HL-60/S4 (cell line): ENCODE measurements at regions not wholly inside any gene's neighbourhood (a gene's known extent, or its start where the extent isn't known, plus 50 kb on each side); places are given as distances from the start of the nearest gene placed in this dataset.

Experiments
- in situ Hi-C: fragments of 300-500 bp; cut with MboI; formaldehyde crosslinking; loops from 2 replicates; pipeline ENCODE4 v1.14.3; 2022; ENCODE audit warnings: low sequenced_read_pairs

GRCh38 chr13:47087241-47087640, 190.4 kb upstream of the HTR2A start:
- in situ Hi-C loops, result no loop called here

DNA sequence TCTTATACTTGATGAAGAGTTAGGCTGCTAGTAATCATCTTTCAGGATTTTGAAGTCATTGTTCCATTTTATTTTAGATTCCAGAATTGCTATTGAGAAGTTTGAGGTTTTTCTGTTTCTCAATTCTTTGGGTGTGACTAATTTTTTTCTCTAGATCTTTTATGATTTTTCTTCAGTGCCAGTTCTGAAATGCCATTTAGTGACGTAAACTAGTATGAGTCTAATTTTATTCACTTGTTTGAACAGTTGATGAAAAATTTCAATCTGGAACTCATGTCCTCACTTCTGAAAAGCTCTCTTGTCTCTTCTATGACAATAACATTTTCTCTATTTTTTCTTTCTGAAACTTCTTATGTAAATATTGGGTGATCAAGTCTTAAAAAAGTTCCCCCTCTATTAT, 188.5 kb upstream of the HTR2A start:
- in situ Hi-C loops, result no loop called here

DNA sequence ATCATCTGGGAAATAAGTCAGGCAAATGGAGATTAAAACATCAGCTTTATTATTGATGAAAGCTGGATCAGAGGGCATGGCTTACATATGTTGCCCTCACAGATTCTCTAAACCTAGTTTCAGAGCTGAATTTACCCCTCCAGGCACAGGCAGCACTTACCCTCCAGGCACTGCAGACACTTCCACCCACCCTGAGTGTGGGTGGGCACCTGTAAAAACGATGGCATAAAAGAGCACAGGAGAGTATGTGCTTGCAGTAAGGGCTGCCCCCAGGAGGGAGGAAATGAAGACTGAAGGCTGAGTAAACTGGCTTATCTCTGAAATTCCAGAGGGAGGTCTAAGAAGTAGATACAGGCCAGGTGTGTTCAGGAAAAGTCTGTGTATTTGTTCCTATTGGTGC, 185.0 kb upstream of the HTR2A start:
- in situ Hi-C loops, result no loop called here

- in situ Hi-C loops, result no loop called here
These were observed 184.4 kb upstream of the HTR2A start for GRCh38 chr13:47081246-47081645.

DNA sequence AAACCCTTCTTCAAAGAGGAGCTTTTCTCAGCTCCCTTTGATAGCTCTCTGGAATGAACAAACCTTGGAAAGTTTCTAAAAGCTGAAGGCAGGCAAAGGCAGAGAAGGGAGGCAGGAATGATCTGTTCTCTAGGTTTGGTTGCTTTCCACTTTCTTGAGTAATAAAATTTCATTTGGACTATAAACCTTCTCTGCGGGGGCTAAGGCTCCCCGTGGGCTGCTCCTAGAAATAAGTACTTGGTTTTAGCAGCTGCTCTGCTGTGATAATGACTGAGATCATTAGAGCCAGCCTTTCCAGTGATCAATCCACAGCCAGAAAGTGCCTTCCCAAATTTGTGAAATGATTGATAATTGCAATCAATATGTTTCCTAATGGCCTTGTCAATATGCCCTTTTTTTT, 183.8 kb upstream of the HTR2A start:
- in situ Hi-C loops, result no loop called here

- in situ Hi-C loops, result no loop called here
These were observed 179.6 kb upstream of the HTR2A start for GRCh38 chr13:47076500-47076899.

DNA sequence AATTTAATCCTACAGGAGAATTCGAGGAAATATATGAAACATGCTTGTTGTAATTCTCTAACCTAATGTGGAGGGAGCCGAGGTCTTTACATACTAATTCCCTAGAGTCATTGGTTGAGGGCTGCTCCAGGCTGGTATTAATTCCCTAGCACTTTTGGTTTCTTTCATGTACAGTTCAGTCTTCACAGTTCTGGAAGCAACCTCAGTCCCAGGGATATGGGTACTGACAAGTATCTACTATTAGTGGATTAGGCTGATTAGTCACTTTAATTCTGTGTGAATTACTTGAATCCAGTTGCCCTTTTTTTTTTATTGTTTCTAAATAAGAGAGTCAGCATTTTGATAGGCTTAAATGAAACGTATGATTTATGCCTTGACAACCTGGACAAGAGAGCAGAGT, 172.3 kb upstream of the HTR2A start:
- in situ Hi-C loops, result no loop called here

- in situ Hi-C loops, result no loop called here
These were observed 170.5 kb upstream of the HTR2A start for GRCh38 chr13:47067306-47067705.

DNA sequence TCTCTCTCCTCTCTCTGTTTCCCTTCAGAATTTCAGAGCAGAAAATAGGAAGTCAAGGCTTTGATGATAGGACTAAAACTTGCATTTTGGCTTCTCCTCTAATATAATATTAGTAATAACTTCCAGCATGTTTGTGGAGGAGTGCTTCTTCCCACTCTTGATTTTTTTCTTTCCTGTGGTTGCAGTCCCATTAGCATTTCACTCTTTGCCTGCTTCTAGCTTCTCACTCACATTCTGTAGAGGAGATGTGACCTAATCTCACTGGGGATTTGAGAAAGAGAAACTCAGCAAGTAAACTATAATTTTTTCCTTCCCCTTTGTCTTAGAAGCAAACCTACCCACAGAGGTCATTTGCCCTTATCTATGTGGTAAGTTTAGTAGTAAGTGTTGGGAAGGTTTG, 169.4 kb upstream of the HTR2A start:
- in situ Hi-C loops, result no loop called here

- in situ Hi-C loops, result no loop called here
These were observed 167.5 kb upstream of the HTR2A start for GRCh38 chr13:47064381-47064780.

- in situ Hi-C loops, result no loop called here
These were observed 152.6 kb upstream of the HTR2A start for GRCh38 chr13:47049276-47049989.

DNA sequence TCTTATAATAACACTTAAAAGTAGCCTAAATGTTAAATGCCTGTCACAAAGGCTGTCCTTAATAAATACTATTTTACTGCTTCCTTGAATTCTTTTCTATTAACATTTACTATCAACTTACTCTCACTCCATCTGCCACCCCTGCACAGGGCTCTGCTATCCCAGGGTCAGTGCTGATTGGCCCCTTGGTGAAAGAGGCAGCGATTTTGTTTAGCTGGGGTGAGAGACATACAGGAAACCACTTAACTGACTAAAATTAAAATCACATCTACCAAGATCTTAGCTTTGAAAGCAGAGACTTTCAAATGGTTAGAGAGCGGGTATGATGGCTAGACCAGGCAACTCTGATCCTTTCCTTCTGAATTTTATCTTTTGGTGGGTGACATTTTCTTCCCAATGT, 149.9 kb upstream of the HTR2A start:
- in situ Hi-C loops, result no loop called here

- in situ Hi-C loops, result no loop called here
These were observed 148.0 kb upstream of the HTR2A start for GRCh38 chr13:47044842-47045241.

DNA sequence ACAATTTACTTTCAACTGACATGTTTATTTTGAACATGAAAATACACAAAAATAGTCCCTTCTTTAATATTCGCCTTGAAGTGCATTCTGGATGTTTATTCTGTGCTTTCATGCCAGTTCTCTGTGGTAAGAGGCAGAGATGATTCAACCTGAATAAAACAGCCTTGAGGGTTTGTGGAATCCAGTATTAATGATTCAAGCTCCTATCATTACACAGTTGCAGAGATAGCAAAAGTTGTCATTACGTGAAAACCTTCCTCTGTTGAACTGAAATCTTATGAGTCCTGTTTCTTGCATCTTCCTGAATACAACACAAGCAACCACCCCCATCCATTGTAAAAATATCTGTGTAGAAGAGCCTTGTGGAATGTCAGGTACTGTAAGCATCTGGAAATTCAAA, 142.3 kb upstream of the HTR2A start:
- in situ Hi-C loops, result no loop called here

DNA sequence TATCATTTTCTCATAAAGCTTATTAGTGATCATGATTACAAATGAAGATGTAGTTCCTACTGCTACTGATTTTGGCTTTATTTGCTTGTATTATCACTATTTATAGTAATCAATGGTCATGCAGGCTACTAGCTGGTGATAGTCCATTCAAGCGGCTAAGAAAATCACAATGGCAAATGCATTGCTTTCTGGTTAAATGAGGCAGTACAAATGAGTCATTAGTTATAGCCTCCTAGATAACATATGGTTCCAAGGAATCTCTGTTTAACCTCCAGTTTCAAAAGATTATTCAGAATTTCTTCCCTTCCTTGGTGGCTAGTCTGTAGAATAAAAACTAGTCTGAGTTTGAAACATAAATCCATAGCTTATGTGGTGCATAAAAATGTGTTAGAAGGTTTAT, 141.3 kb upstream of the HTR2A start:
- in situ Hi-C loops, result no loop called here

DNA sequence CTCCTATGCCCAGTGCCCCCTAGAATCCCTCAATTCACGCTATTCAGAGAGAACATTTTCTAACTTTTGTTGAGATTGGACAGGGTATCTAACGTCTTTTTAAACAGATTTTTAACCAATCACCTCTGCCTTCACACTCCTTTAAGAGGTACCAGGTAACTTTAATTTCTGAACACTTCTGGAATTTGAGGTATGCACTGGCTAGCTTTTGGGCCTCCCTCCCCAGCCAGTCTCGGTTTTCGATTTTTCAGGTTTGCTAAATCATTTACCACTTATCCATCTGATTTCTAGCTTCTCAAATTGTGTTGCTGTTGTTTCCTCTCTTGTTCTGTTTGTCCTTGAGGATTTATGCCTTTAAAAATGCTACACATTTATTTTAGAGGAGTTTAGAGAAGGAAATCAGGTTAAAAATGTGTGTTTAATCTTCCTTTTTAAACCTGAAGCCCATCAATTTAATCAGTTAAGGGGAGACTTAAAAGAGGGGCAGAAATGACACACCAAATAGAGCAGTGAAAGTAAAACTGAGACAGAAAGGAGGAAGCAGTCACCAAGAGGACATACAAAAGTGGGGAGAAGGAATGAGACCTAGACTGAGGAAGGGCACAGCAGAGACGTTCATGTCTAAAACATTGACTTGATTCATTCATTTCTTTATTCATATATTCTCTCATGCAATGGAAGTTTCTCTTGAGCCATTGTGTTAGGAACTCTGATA, 139.6 kb upstream of the HTR2A start:
- in situ Hi-C loops, result no loop called here

DNA sequence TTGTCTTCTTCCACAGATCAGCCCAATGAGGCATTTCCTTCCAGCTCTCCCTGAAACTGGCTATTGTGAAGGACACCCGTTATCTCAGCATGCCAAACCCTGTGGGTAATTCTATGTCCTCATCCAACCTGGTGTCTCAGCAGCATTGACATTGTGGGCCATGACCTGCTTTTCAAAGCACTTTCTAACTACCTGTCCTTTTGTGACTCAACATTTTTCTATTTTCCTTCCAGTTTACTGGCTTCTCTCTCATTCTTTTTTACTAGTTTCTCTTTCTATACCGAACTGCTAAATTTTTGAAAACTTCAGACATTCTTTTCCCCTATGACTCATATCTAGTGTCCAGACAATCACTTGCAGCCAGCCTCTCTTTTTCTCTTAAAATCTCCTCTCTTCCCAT, 136.4 kb upstream of the HTR2A start:
- in situ Hi-C loops, result no loop called here

DNA sequence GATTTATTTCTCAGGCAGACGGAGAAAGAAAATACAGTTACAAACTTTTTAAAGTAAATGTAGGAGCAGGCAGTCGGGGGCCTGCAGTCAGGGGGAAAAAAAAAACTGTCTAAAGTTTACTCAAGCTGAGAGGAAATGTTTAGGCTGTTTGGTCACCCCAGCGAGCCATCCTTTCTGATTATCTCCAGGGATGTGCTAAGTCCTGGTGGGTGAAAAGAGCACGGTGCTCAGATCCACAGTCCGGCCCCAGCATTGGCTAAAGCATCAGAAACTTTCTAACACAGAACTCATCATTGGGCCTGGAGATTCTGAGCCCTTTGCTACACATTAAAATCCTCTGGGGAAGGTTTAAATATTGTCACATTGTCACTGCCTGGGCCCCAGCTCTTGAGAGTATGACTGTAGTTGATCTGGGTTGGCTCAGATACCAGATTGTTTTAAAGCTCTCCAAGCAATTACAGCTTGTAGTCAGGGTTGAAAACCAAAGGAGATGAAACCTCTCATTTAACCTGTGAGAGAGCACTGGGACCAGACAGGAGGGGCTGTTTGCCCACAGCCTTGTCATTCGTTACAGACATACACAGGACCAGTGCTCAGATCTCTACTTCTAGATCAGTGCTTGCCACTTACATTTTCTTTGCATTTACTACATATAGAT, 131.1 kb upstream of the HTR2A start:
- in situ Hi-C loops, result no loop called here

DNA sequence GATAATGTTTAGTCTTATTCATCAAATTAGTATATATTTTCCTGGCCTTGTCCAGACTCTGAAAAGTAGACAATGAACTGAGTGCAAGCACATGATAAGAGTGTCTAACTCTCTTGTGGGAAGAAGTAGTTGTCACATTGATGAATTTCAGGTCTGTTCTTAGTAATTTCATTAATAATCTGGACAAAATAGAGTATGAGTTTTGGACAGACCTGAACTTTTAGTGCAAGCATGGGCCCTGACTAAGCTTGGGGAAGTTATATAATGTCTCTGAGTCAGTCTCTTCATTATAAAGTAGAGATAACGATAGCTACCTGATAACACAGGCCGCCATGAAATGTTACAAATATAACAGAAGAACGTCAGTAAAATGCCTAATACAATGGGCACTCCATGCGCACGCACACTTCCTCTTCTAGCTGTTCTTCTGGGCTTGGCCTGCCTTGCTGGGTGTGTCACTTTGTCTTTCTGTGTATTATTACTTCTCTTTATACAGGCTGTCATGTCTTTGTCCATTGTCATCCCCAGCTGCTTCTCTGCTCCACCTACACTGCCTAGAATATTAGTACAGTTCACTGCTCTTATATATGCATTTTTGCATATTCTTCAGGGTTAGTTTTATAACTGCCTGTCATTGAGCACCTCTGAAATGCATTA, 129.1 kb upstream of the HTR2A start:
- in situ Hi-C loops, result no loop called here

DNA sequence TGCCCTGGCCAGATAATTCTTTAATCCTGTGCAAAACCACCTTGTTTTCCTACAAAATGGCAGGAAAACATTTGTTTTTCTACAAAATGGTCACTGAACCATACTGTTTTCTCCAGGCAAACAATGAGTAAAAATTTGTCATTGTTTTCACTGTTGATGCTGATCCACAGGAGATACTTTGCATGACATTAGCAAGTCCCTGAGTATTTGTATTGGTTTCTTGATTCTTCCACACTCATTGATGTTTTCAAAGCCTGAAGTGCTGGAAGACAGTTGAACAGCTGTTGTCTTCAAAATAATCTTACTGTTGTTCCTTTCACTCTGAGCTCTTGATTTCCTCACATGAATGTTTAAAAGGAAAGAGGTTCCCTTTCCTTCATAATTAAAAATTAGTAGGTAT, 123.1 kb upstream of the HTR2A start:
- in situ Hi-C loops, result no loop called here

DNA sequence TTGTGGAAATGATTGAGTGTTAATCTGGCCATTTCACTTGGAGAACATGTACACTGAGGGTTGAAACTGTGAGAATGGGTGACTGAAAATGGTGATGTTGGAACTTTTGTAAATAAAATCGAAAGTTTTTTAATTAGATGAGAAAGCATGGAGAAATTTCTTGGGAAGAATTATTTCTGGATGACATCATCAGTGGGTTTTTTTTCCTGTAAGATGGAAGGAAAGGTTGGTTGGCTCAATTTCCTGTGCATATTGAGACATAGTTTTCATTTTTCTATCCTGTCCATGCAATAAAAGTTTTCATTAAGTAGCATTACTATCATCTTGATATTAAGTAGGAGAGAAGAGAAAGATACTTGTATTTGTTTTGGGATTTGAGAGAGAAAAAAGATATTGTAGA, 120.6 kb upstream of the HTR2A start:
- in situ Hi-C loops, result no loop called here

GRCh38 chr13:47008318-47008717, 111.5 kb upstream of the HTR2A start:
- in situ Hi-C loops, result no loop called here
